ENCODE measurements at regions not wholly inside any gene's neighbourhood (a gene's known extent, or its start where the extent isn't known, plus 50 kb on each side); places are given as distances from the start of the nearest gene placed in this dataset.
"Not testable (repeated sequence)": the region's sequence is repeated elsewhere in the genome, so short reads cannot be mapped to it uniquely, and the experiment has no call there.

- DNase-seq: no peak
These were observed 288.7 kb downstream of the SOX2 start for GRCh38 chr3:182000447-182000846.

- DNase-seq: no peak
These were observed 293.5 kb downstream of the SOX2 start for GRCh38 chr3:182005219-182005618.

GRCh38 chr3:182005701-182006100 is 294.0 kb downstream of the SOX2 start:
- DNase-seq: no peak

- DNase-seq: no peak
These were observed 294.7 kb downstream of the SOX2 start for GRCh38 chr3:182006431-182006830.

- DNase-seq: no peak
These were observed 295.7 kb downstream of the SOX2 start for GRCh38 chr3:182007441-182007840.

- no peak for DNase-seq
These were observed 306.6 kb downstream of the SOX2 start for GRCh38 chr3:182018361-182018760.

- DNase-seq: no peak
These were observed 308.2 kb downstream of the SOX2 start for GRCh38 chr3:182019926-182020325.

GRCh38 chr3:182023843-182024242 is 312.1 kb downstream of the SOX2 start:
- no peak for DNase-seq

- DNase-seq: no peak
These were observed 315.6 kb downstream of the SOX2 start for GRCh38 chr3:182027366-182027765.

- no peak for DNase-seq
These were observed 316.4 kb downstream of the SOX2 start for GRCh38 chr3:182028081-182028480.

- not testable (repeated sequence) for DNase-seq
These were observed 322.5 kb downstream of the SOX2 start for GRCh38 chr3:182034231-182034630.

GRCh38 chr3:182035324-182035723 is 323.6 kb downstream of the SOX2 start:
- DNase-seq: no peak

GRCh38 chr3:182036382-182036781 is 324.7 kb downstream of the SOX2 start:
- no peak for DNase-seq

- peak; percentile 65 for DNase-seq
These were observed 330.1 kb downstream of the SOX2 start for GRCh38 chr3:182041668-182042291.

- no peak for DNase-seq
These were observed 334.0 kb downstream of the SOX2 start for GRCh38 chr3:182045736-182046135.

GRCh38 chr3:182046166-182046764 is 334.5 kb downstream of the SOX2 start:
- no peak for DNase-seq

- no peak for DNase-seq
These were observed 339.2 kb downstream of the SOX2 start for GRCh38 chr3:182050932-182051331.

- DNase-seq: no peak
These were observed 340.6 kb downstream of the SOX2 start for GRCh38 chr3:182052332-182052731.

GRCh38 chr3:182052757-182053156 is 341.0 kb downstream of the SOX2 start:
- no peak for DNase-seq

GRCh38 chr3:182058488-182058887 is 346.8 kb downstream of the SOX2 start:
- DNase-seq: no peak

GRCh38 chr3:182063742-182064141 is 352.0 kb downstream of the SOX2 start:
- DNase-seq: no peak

GRCh38 chr3:182067423-182067822 is 355.7 kb downstream of the SOX2 start:
- no peak for DNase-seq

- DNase-seq: no peak
These were observed 366.6 kb downstream of the SOX2 start for GRCh38 chr3:182078316-182078715.

- no peak for DNase-seq
These were observed 367.2 kb downstream of the SOX2 start for GRCh38 chr3:182078929-182079328.

- no peak for DNase-seq
These were observed 369.4 kb downstream of the SOX2 start for GRCh38 chr3:182081096-182081495.

All from NCI-H1694 treated with DMSO at 0.1 percent for 48 hours (cell line).